Memory B cell (primary cell): ENCODE measurements at regions not wholly inside any gene's neighbourhood (a gene's known extent, or its start where the extent isn't known, plus 50 kb on each side); places are given as distances from the start of the nearest gene placed in this dataset.

Source experiments
- ATAC-seq: fragments of 150-1000 bp; cut with Tn5 transposase; 2 replicates; pipeline ENCODE4 v1.10.0; 2021; ENCODE audit warnings: low read depth, mild to moderate bottlenecking, moderate library complexity
- DNase-seq, 2 donors: peaks; one replicate each; pipeline ENCODE4 v3.0.0; 2022; ENCODE audit warnings: low spot score in 2 of 2
- H3K27ac Mint-ChIP-seq: one replicate; pipeline ENCODE4 v1.8.0; 2022; ENCODE audit warnings: mild to moderate bottlenecking, moderate library complexity, mixed read lengths
- H3K27me3 Mint-ChIP-seq: one replicate; pipeline ENCODE4 v1.8.0; 2022; ENCODE audit warnings: mixed read lengths
- H3K36me3 Mint-ChIP-seq: one replicate; pipeline ENCODE4 v1.8.0; 2022; ENCODE audit warnings: mild to moderate bottlenecking, mixed read lengths
- H3K4me1 Mint-ChIP-seq: one replicate; pipeline ENCODE4 v1.8.0; 2022; ENCODE audit warnings: mixed read lengths
- H3K4me3 Mint-ChIP-seq: one replicate; pipeline ENCODE4 v1.8.0; 2022; ENCODE audit warnings: mild to moderate bottlenecking, moderate library complexity, mixed read lengths
- H3K9me3 Mint-ChIP-seq: one replicate; pipeline ENCODE4 v1.8.0; 2022; ENCODE audit warnings: mixed read lengths

DNA sequence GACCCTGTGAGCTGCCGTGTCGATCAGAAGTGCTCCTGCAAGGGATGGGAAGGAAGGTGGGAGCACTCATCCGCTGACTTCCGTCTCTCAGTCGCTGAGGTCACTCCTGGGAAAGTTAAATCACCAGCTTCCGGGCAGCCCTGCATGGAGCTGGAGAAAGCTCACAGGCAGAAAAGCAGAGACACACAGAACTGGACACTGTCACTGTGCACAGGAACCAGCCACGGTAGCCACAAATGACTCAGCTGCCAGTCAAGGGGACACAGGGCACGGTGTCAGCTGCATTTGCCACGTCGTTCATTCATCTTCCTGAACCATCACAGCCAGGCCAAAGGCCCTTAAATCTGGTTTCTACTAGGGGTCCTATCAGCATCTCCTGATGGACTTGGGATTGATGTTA lies 226.4 kb upstream of the PSMD7 start:
- DNase-seq (no peak), ATAC-seq (no peak)
- Mint-ChIP-seq H3K27ac (no peak overlapping the region), H3K36me3 (no peaks in the 10 kb centered on the region), H3K9me3 (peaks cover 6% of the 10 kb centered on the region), H3K4me3 (no peak overlapping the region), H3K27me3 (no peaks in the 10 kb centered on the region), H3K4me1 (no peaks in the 10 kb centered on the region)

DNA sequence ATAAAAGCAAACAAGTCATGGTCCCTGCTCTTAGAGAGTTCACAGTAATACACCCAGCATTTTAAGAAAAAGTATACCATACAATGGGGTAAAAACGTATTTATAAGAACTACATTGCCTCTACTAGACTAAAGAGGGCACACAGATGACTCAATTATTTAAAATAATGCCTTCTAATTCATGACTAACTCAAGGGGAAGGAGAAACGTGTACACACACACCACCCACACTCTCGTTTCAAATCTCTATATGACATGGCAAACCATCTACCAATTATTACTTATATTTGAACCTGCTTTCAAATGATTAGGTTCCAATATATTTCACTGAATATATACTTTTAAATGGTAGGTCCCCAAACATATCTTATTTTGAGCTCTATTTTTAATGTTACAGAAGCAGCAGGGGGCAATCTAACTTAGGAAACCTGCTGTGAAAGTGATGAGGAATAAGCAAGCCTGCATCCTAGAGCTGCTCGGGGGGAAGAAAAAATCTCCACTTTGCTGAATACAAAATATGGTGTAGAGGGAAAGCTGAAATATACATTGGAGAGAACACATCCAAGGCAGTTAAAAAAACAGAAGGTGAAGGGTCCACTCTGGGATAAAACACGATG lies 232.4 kb upstream of the PSMD7 start:
- H3K4me1 Mint-ChIP-seq, result no peaks in the 10 kb centered on the region
- no peak for ATAC-seq
- no peak for DNase-seq
- peaks cover 1% of the 10 kb centered on the region for H3K27me3 Mint-ChIP-seq
- H3K9me3 Mint-ChIP-seq, result peaks cover 2% of the 10 kb centered on the region
- no peaks in the 10 kb centered on the region for H3K36me3 Mint-ChIP-seq
- H3K27ac Mint-ChIP-seq, result no peak overlapping the region
- H3K4me3 Mint-ChIP-seq, result no peak overlapping the region

DNA sequence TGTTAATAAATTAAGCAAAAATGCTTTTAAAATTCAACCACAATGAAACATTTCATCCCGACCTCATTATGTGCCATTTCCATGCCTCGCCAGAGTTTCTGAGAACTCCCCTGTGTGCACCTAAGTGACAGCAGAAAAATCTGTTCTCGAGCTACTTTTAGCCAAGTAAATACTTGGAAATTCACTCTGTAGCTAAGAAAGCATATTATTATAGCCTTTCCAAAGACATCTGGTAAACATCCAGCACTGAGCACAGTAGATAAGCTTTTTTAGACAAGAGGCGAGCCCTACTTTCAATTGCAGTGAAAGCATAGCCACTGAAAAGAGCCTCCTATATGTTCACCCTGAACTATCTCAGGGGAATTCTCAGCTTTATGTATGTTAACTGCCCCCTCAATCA lies 242.8 kb upstream of the PSMD7 start:
- H3K4me3 Mint-ChIP-seq, result no peak overlapping the region
- no peak overlapping the region for H3K27ac Mint-ChIP-seq
- no peaks in the 10 kb centered on the region for H3K4me1 Mint-ChIP-seq
- H3K27me3 Mint-ChIP-seq, result peaks cover 4% of the 10 kb centered on the region
- no peak for ATAC-seq
- H3K9me3 Mint-ChIP-seq, result peaks cover 9% of the 10 kb centered on the region
- no peak for DNase-seq
- H3K36me3 Mint-ChIP-seq, result no peaks in the 10 kb centered on the region

DNA sequence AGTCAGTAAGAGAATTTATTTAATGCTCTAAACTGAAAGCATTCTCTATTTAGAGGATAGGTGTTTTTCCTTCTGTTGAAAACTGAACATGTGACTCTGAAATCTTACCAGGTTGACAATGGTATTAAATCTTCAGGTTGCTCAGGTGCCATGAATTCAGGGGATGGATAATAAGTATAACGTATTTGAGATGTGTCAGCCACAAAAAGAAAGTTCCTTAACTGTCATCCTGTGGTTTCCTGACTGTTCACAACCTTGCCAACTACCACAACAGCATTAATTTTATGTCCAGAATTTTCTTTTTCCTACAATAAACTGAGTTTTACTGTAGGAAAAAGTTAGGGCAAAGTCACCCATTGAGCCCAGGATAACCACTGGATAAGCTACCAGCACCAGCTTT lies 243.3 kb upstream of the PSMD7 start:
- Mint-ChIP-seq H3K9me3 (peaks cover 5% of the 10 kb centered on the region), H3K36me3 (no peaks in the 10 kb centered on the region), H3K27me3 (peaks cover 4% of the 10 kb centered on the region), H3K4me3 (no peak overlapping the region), H3K27ac (no peak overlapping the region), H3K4me1 (no peaks in the 10 kb centered on the region)
- no peak for DNase-seq
- ATAC-seq, result no peak

DNA sequence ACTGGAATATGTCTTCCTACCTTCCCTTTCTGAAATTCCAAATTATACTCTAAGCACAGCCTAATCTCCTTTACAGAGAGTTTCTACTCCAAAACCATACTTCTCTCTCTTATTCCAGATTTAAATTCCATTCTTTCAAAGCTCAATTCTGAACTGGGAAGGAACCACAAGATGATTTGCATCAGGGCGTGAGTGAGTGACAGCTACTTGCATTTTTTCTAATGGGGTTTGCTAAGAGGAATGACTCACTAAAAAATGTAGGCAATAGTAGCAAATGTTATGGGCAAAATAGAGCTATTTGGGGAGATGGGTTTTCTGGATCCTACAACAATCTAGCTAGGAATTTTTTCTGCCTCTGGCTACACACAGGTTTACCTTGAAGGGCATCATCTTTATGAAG lies 244.6 kb upstream of the PSMD7 start:
- ATAC-seq (no peak), DNase-seq (no peak)
- Mint-ChIP-seq H3K9me3 (peaks cover 5% of the 10 kb centered on the region), H3K36me3 (no peaks in the 10 kb centered on the region), H3K27me3 (peaks cover 4% of the 10 kb centered on the region), H3K4me1 (no peaks in the 10 kb centered on the region), H3K4me3 (no peak overlapping the region), H3K27ac (no peak overlapping the region)

DNA sequence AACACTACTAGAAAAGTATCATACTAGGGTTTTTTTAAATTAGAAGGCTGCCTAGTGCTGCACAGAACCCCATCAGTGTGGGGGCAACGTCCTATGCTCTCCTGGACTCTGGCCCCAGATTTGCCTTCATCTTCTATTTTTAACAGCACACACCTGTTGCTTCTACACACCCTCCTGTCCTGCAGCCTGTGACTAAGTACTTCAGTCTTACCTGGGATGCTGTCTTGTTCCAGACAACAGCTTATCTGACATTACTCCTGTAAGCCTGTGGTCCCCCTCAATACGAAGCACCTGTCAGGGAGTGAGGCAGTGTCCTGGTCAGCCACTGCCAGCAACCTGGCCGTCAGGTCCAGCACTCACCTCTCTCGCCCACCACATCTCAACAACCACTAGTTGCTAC lies 247.6 kb upstream of the PSMD7 start:
- DNase-seq (no peak), ATAC-seq (no peak)
- H3K27ac Mint-ChIP-seq, result no peak overlapping the region
- H3K4me3 Mint-ChIP-seq, result no peak overlapping the region
- H3K36me3 Mint-ChIP-seq, result no peaks in the 10 kb centered on the region
- peaks cover 2% of the 10 kb centered on the region for H3K9me3 Mint-ChIP-seq
- no peaks in the 10 kb centered on the region for H3K4me1 Mint-ChIP-seq
- H3K27me3 Mint-ChIP-seq, result peaks cover 4% of the 10 kb centered on the region

DNA sequence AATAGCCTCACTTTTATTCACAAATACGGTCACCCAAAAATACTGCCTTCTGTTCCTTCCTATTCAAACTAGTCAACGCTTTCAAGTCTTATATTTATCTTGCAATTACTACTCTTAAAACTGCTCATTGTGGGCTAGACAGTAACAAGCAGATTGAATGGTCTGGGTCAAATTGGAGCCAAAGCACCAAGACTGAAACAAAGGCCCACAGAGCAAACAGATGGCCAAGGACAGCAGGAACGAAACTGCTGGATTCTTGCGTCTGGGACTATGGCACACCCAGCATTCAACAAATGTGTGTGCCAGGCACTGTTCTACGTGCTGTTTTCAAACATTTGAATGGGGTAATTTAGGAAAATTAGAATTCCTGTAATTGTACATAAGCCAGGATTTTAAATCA lies 250.1 kb upstream of the PSMD7 start:
- H3K27ac Mint-ChIP-seq, result no peak overlapping the region
- no peak overlapping the region for H3K4me3 Mint-ChIP-seq
- DNase-seq (no peak), ATAC-seq (no peak)
- H3K9me3 Mint-ChIP-seq, result peaks cover 1% of the 10 kb centered on the region
- peaks cover 4% of the 10 kb centered on the region for H3K27me3 Mint-ChIP-seq
- H3K36me3 Mint-ChIP-seq, result no peaks in the 10 kb centered on the region
- H3K4me1 Mint-ChIP-seq, result no peaks in the 10 kb centered on the region

DNA sequence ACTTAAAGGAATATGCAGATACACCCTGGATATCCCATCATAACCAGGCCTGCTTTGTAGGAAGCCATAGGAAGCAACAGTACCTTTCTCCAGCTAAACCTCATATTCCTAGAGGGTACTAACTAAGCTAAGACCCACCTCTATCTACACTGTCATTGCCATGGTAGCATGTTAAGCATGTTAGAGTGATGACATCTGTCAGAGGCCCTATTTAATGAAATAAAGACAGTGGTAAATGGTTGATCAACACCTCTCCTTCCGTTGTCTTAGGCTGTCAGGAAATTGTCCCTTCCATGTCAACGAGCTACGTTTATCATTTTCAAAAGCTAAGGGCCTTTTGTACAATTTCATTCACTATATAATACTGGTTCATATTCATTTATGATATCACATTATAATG lies 251.1 kb upstream of the PSMD7 start:
- Mint-ChIP-seq H3K36me3 (no peaks in the 10 kb centered on the region), H3K4me3 (no peak overlapping the region), H3K9me3 (peaks cover 1% of the 10 kb centered on the region), H3K4me1 (no peaks in the 10 kb centered on the region), H3K27ac (no peak overlapping the region), H3K27me3 (peaks cover 4% of the 10 kb centered on the region)
- DNase-seq, result no peak
- no peak for ATAC-seq

DNA sequence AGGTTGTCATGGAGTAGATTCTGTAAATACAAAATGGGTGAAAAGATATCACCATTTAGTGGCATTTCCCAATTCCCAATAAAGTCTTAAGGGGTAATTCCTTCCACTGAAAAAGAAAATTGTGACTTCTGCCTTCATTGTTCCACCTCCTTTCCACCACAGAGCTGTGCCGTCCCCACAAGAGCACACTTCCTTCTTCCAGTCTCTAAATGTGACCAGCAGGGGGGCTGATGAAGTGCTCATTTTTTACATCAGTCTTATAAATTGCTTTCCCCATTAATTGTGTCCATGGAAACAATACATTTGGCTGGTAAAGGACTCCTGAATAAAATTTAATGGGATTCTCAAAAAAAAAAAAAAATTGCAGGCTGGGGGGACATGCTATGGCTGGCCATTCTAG lies 260.8 kb upstream of the PSMD7 start:
- Mint-ChIP-seq H3K27me3 (peaks cover 2% of the 10 kb centered on the region), H3K4me3 (no peak overlapping the region), H3K9me3 (no peaks in the 10 kb centered on the region), H3K27ac (no peak overlapping the region), H3K36me3 (no peaks in the 10 kb centered on the region), H3K4me1 (no peaks in the 10 kb centered on the region)
- no peak for ATAC-seq
- no peak for DNase-seq

DNA sequence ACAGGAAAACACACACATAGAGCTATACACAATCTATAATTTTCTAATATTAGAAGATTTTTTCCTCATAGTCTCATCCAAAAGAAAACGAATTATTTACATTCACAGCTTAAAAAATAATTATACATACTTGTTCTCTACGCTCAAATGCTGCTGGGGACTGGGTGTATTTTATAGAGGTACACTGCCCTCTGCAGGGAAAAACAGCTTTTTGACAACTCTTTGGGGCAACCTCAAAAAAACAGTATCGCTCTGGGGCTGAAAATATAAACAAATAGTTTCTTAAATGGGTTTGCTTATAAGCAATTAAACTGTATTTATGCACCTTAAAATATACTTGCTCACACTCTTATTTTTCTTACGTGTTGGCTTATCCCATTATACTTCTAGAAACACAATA lies 261.8 kb upstream of the PSMD7 start:
- H3K27me3 Mint-ChIP-seq, result peaks cover 2% of the 10 kb centered on the region
- DNase-seq (no peak), ATAC-seq (no peak)
- no peak overlapping the region for H3K4me3 Mint-ChIP-seq
- H3K36me3 Mint-ChIP-seq, result no peaks in the 10 kb centered on the region
- H3K4me1 Mint-ChIP-seq, result no peaks in the 10 kb centered on the region
- H3K27ac Mint-ChIP-seq, result no peak overlapping the region
- no peaks in the 10 kb centered on the region for H3K9me3 Mint-ChIP-seq

DNA sequence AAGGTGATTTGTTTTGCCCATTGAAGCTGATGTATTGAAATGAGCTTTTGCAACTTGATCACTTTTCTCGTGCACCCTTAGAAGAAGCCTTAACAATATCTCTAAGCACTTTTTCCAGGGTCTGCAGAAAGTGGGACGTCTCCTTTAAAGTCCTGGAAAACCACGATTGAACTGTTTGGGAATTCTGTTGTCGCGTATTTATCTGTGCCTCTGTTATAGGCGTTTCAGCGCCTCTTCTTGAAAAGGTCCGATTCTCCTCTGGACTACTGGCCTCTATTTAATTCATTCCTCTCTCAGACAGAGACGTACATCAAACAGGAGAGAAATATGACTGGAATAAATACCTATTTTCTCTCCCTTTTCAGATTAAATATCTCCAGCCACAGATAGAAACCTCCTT lies 262.4 kb upstream of the PSMD7 start:
- ATAC-seq, result no peak
- Mint-ChIP-seq H3K36me3 (no peaks in the 10 kb centered on the region), H3K27me3 (peaks cover 2% of the 10 kb centered on the region), H3K4me3 (no peak overlapping the region), H3K27ac (no peak overlapping the region), H3K9me3 (no peaks in the 10 kb centered on the region), H3K4me1 (no peaks in the 10 kb centered on the region)
- no peak for DNase-seq

DNA sequence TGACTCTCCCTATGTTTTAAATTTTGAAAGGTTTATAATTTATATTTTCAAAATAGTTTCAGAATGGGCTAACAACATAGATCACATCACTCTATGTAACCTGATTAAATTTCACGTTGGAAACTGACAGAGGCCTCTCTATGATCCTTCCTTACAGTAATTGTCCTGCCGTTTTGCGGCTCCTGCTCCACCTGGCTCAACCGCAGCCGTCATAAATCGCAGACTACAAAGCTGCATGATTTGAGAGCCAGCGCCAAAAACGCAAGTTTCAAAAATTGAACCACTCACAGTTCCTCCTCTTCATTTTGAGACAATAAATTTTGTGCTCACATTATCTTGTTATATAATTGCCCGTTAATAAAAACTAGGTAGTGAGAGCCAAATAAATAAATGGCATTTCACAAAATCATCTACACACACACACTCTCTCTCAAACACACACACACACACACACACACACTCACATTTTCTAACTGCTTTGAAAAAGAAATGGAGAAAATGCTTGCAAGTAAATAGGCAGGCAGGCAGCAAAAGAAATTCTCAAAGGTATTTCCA lies 263.1 kb upstream of the PSMD7 start:
- Mint-ChIP-seq H3K36me3 (no peaks in the 10 kb centered on the region), H3K27me3 (peaks cover 2% of the 10 kb centered on the region), H3K9me3 (no peaks in the 10 kb centered on the region), H3K27ac (no peak overlapping the region), H3K4me1 (no peaks in the 10 kb centered on the region), H3K4me3 (no peak overlapping the region)
- DNase-seq (no peak), ATAC-seq (no peak)

DNA sequence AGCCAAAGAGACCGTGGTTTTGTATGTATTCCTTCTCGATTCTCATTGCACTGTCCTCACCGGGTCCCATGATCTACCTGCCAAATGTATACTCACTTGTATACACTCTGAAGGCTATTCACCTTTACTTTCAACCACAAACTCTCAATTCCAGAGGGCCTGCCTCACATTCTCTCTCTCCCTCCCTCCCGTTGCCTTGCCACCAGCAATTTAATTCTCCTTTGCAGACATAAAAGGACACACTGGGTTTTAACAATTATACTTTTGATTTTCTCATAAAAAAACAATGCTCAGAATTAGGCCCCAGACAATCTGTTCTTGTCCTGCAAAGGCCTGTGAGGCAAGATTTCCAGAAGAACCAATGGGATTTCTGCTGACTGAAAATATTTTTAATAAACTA lies 265.1 kb upstream of the PSMD7 start:
- Mint-ChIP-seq H3K27me3 (peaks cover 5% of the 10 kb centered on the region), H3K27ac (no peak overlapping the region), H3K9me3 (peaks cover 1% of the 10 kb centered on the region), H3K36me3 (no peaks in the 10 kb centered on the region), H3K4me3 (no peak overlapping the region), H3K4me1 (peaks cover 2% of the 10 kb centered on the region)
- DNase-seq (no peak), ATAC-seq (no peak)

DNA sequence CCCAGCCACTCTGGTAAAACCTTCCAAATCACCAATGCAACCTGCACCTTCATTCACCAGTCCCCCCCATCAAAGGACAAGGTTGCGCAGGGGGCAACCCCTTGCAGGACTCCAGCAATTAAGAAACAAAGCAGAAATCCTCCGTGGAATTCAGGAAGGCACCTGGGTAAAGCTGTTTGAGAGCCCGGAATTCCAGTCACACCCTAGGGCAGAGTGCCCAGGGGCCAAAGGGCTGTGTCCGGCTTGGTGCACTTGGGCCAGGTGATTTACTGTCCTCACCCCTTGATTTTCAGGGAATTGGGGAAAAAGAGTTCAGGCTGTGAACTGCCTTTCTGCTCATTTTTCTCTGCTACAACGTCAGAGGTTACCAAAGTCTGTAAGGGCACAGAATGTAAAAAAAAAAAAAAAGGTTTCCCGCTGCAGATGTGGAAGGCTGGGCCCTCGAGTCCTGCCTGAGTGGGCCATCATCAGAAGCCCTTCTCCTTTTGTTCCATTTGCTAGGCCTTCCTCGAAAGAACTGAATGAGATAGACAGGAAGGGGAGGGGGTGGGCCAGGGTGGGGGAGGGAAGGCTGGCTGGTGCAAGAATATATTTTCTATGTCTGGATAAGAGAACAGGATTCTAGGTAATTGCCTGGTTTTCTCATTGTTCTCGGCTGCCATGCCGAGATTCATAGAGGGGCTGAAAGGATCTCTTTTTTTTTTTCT lies 266.5 kb upstream of the PSMD7 start:
- Mint-ChIP-seq H3K4me3 (no peak overlapping the region), H3K27me3 (peaks cover 5% of the 10 kb centered on the region), H3K36me3 (no peaks in the 10 kb centered on the region), H3K27ac (no peak overlapping the region), H3K9me3 (peaks cover 2% of the 10 kb centered on the region), H3K4me1 (peaks cover 4% of the 10 kb centered on the region)
- DNase-seq, result no peak
- ATAC-seq, result no peak
